ENCODE measurements at regions not wholly inside any gene's neighbourhood (a gene's known extent, or its start where the extent isn't known, plus 50 kb on each side); places are given as distances from the start of the nearest gene placed in this dataset.

DNA sequence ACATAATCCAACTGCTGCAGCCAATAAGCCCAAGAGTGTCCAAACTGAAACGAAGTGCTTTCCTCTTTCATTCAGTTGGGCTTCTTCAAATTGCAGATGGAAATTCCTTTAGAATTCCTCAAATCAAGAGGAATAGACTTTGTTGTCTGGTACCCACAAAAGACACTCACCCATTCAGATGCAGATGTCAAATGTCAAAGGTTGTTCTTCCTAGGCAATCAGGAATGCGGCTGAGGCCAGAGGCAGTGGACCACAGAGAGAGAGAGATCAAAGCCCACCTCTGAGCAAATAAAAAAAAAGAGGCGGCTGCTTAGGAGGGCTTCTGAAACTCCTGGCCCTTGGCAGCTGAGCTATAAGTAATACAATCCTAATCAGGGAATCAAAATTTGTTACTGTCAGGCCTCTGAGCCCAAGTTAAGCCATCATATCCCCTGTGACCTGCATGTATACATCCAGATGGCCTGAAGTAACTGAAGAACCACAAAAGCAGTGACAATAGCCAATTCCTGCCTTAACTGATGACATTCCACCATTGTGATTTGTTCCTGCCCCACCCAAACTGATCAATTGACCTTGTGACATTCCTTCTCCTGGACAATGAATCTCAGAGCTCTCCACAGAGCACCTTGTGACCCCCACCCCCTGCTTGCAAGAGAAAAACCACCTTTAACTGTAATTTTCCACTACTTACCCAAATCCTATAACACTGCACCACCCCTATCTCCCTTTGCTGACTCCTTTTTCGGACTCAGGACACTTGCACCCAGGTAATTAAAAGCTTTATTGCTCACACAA, 303.0 kb upstream of the GJE1 start:
- TF ChIP-seq, protein P1, sequence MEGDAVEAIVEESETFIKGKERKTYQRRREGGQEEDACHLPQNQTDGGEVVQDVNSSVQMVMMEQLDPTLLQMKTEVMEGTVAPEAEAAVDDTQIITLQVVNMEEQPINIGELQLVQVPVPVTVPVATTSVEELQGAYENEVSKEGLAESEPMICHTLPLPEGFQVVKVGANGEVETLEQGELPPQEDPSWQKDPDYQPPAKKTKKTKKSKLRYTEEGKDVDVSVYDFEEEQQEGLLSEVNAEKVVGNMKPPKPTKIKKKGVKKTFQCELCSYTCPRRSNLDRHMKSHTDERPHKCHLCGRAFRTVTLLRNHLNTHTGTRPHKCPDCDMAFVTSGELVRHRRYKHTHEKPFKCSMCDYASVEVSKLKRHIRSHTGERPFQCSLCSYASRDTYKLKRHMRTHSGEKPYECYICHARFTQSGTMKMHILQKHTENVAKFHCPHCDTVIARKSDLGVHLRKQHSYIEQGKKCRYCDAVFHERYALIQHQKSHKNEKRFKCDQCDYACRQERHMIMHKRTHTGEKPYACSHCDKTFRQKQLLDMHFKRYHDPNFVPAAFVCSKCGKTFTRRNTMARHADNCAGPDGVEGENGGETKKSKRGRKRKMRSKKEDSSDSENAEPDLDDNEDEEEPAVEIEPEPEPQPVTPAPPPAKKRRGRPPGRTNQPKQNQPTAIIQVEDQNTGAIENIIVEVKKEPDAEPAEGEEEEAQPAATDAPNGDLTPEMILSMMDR (IDR thresholded peaks at IDR 0.05) = no peak
- TF ChIP-seq POLR2A (IDR thresholded peaks at IDR 0.05) = no peak

Data from heart left ventricle (tissue), 13 donors.